Tibial artery (tissue), 4 donors: ENCODE measurements at regions not wholly inside any gene's neighbourhood (a gene's known extent, or its start where the extent isn't known, plus 50 kb on each side); places are given as distances from the start of the nearest gene placed in this dataset.

Experiments
- DNase-seq, 2 donors: peaks; one replicate each; pipeline ENCODE4 v3.0.0-alpha.2; 2019
- H3K27ac ChIP-seq, 2 donors: fragments of 200-600 bp; sonication (generic) in 1 of 2; 1 replicate in 1 of 2; 2 replicates in 1 of 2; pipeline ENCODE4 v1.5.1; 2018 to 2019; ENCODE audit warnings: mild to moderate bottlenecking in 1 of 2
- H3K27me3 ChIP-seq, 2 donors: fragments of 200-600 bp; sonication (generic) in 1 of 2; one replicate each; pipeline versions ENCODE4 v1.5.1 to v1.6.0; 2016 to 2019
- H3K36me3 ChIP-seq, 3 donors: fragments of 200-600 bp; sonication (generic) in 2 of 3; one replicate each; pipeline ENCODE4 v1.5.1; 2016 to 2019; ENCODE audit warnings: mild to moderate bottlenecking in 2 of 3
- H3K4me1 ChIP-seq, 4 donors: fragments of 200-600 bp; sonication (generic) in 2 of 4; 1 replicate in 3 of 4; 2 replicates in 1 of 4; pipeline ENCODE4 v1.5.1; 2016 to 2019
- H3K4me3 ChIP-seq, 2 donors: fragments of 200-600 bp; sonication (generic) in 1 of 2; 1 replicate in 1 of 2; 2 replicates in 1 of 2; pipeline ENCODE4 v1.5.1; 2018 to 2019; ENCODE audit warnings: mild to moderate bottlenecking in 2 of 2
- H3K9me3 ChIP-seq, 3 donors: fragments of 200-600 bp; sonication (generic) in 1 of 3; one replicate each; pipeline ENCODE4 v1.5.1; 2016 to 2019
- CTCF ChIP-seq, 2 experiments: fragments of 200-600 bp in 1 of 2; fragments of 450-650 bp in 1 of 2; IDR thresholded peaks; one replicate each; pipeline ENCODE4 v1.5.1; 2017 to 2019; ENCODE audit warnings: antibody characterized with exemption in 2 of 2, mild to moderate bottlenecking in 1 of 2, moderate library complexity in 1 of 2
- intact Hi-C: fragments of 100-400 bp; cut with DNase I; formaldehyde crosslinking; loops from one replicate; pipeline ENCODE4 v1.15.0; 2023; ENCODE audit warnings: low total_unique reads

GRCh38 chr3:59316688-59317275 is 267.0 kb upstream of the CFAP20DC start:
- no peak for TF ChIP-seq CTCF (IDR thresholded peaks at IDR 0.05)
- H3K27me3 ChIP-seq: no peaks in the 10 kb centered on the region
- no peaks in the 10 kb centered on the region for H3K4me1 ChIP-seq
- no peak overlapping the region for H3K4me3 ChIP-seq
- no peak overlapping the region for H3K27ac ChIP-seq
- H3K36me3 ChIP-seq: no peaks in the 10 kb centered on the region
- H3K9me3 ChIP-seq: no peaks in the 10 kb centered on the region
- DNase-seq: no peak
- intact Hi-C loops: no loop called here

GRCh38 chr3:59313365-59313764 is 263.5 kb upstream of the CFAP20DC start:
- intact Hi-C loops: no loop called here
- DNase-seq: peak in 1 of 2 donors; percentile 50
- TF ChIP-seq CTCF (IDR thresholded peaks at IDR 0.05): no peak
- Histone ChIP-seq H3K36me3 (no peaks in the 10 kb centered on the region), H3K4me3 (no peak overlapping the region), H3K9me3 (no peaks in the 10 kb centered on the region), H3K4me1 (no peaks in the 10 kb centered on the region), H3K27me3 (no peaks in the 10 kb centered on the region), H3K27ac (no peak overlapping the region)

- Histone ChIP-seq H3K27ac (no peak overlapping the region), H3K4me3 (no peak overlapping the region), H3K27me3 (no peaks in the 10 kb centered on the region), H3K9me3 (no peaks in the 10 kb centered on the region), H3K4me1 (no peaks in the 10 kb centered on the region), H3K36me3 (no peaks in the 10 kb centered on the region)
- no peak for TF ChIP-seq CTCF (IDR thresholded peaks at IDR 0.05)
- no peak for DNase-seq
- intact Hi-C loops: no loop called here
These were observed 261.4 kb upstream of the CFAP20DC start for GRCh38 chr3:59311231-59311630.

GRCh38 chr3:59310736-59311135 is 260.9 kb upstream of the CFAP20DC start:
- TF ChIP-seq CTCF (IDR thresholded peaks at IDR 0.05): no peak
- no peak overlapping the region for H3K4me3 ChIP-seq
- H3K27me3 ChIP-seq: no peaks in the 10 kb centered on the region
- intact Hi-C loops: no loop called here
- H3K9me3 ChIP-seq: no peaks in the 10 kb centered on the region
- DNase-seq: no peak
- H3K27ac ChIP-seq: no peak overlapping the region
- H3K4me1 ChIP-seq: no peaks in the 10 kb centered on the region
- H3K36me3 ChIP-seq: no peaks in the 10 kb centered on the region

GRCh38 chr3:59308684-59309083 is 258.9 kb upstream of the CFAP20DC start:
- H3K36me3 ChIP-seq: no peaks in the 10 kb centered on the region
- H3K27me3 ChIP-seq: no peaks in the 10 kb centered on the region
- H3K4me1 ChIP-seq: no peaks in the 10 kb centered on the region
- no peak for DNase-seq
- no peak overlapping the region for H3K27ac ChIP-seq
- TF ChIP-seq CTCF (IDR thresholded peaks at IDR 0.05): no peak
- no peaks in the 10 kb centered on the region for H3K9me3 ChIP-seq
- H3K4me3 ChIP-seq: no peak overlapping the region
- intact Hi-C loops: no loop called here

- TF ChIP-seq CTCF (IDR thresholded peaks at IDR 0.05): no peak
- intact Hi-C loops: no loop called here
- H3K36me3 ChIP-seq: no peaks in the 10 kb centered on the region
These were observed 258.2 kb upstream of the CFAP20DC start for GRCh38 chr3:59308001-59308400.

More at GRCh38 chr3:59308001-59308400, 258.2 kb upstream of the CFAP20DC start:
- Histone ChIP-seq H3K9me3 (no peaks in the 10 kb centered on the region), H3K4me1 (no peaks in the 10 kb centered on the region), H3K4me3 (no peak overlapping the region), H3K27me3 (no peaks in the 10 kb centered on the region), H3K27ac (no peak overlapping the region)
- DNase-seq: no peak
